ENCODE measurements at regions not wholly inside any gene's neighbourhood (a gene's known extent, or its start where the extent isn't known, plus 50 kb on each side); places are given as distances from the start of the nearest gene placed in this dataset.

GRCh38 chr9:134536101-134536900 is 105.3 kb upstream of the COL5A1 start:
- no peak for DNase-seq
- Histone ChIP-seq H3K4me3 (no peak overlapping the region), H3K36me3 (replicated peaks in 1 of 2) (no peaks in the 10 kb centered on the region), H3K27me3 (peaks cover 5% of the 10 kb centered on the region), H3K27ac (no peak overlapping the region), H3K9me3 (replicated peaks in 1 of 3) (no peaks in the 10 kb centered on the region), H3K4me1 (replicated peaks in 1 of 2) (no peaks in the 10 kb centered on the region)
- TF ChIP-seq CTCF (IDR thresholded peaks at IDR 0.05), result no peak
- TF ChIP-seq POLR2A (IDR thresholded peaks at IDR 0.05), result no peak
- 74 to 79% (median 79%) methylated on average over 15 to 22 of the region's 22 CpGs for WGBS, 4 donors
- intact Hi-C loops (cut with DNase I), result no loop called here

- Histone ChIP-seq H3K4me1 (replicated peaks in 1 of 2) (no peaks in the 10 kb centered on the region), H3K9me3 (replicated peaks in 1 of 3) (no peaks in the 10 kb centered on the region), H3K27ac (no peak overlapping the region), H3K4me3 (no peak overlapping the region), H3K27me3 (peaks cover 5% of the 10 kb centered on the region), H3K36me3 (replicated peaks in 1 of 2) (no peaks in the 10 kb centered on the region)
- DNase-seq, result no peak
- TF ChIP-seq CTCF (IDR thresholded peaks at IDR 0.05) (no peak), POLR2A (IDR thresholded peaks at IDR 0.05) (no peak)
- 87 to 93% (median 88%) methylated on average over 12 to 14 of the region's 14 CpGs for WGBS, 4 donors
- intact Hi-C loops (cut with DNase I), result no loop called here
Observed at GRCh38 chr9:134536931-134537330, 104.7 kb upstream of the COL5A1 start.

GRCh38 chr9:134537951-134538641 is 103.5 kb upstream of the COL5A1 start:
- Histone ChIP-seq H3K4me3 (no peak overlapping the region), H3K4me1 (replicated peaks in 1 of 2) (no peaks in the 10 kb centered on the region), H3K27ac (no peak overlapping the region), H3K27me3 (peaks cover 5% of the 10 kb centered on the region), H3K36me3 (replicated peaks in 1 of 2) (no peaks in the 10 kb centered on the region), H3K9me3 (replicated peaks in 1 of 3) (no peaks in the 10 kb centered on the region)
- WGBS, 4 donors, result 75 to 84% (median 81%) methylated on average over 13 to 21 of the region's 21 CpGs
- TF ChIP-seq CTCF (IDR thresholded peaks at IDR 0.05) (no peak), POLR2A (IDR thresholded peaks at IDR 0.05) (no peak)
- no peak for DNase-seq
- intact Hi-C loops (cut with DNase I), result no loop called here

GRCh38 chr9:134538856-134539566 is 102.6 kb upstream of the COL5A1 start:
- Histone ChIP-seq H3K9me3 (replicated peaks in 1 of 3) (no peaks in the 10 kb centered on the region), H3K27ac (no peak overlapping the region), H3K4me3 (no peak overlapping the region), H3K36me3 (replicated peaks in 1 of 2) (no peaks in the 10 kb centered on the region), H3K4me1 (replicated peaks in 1 of 2) (no peaks in the 10 kb centered on the region), H3K27me3 (peaks cover 5% of the 10 kb centered on the region)
- DNase-seq, result no peak
- 86 to 92% (median 91%) methylated on average over 18 to 21 of the region's 21 CpGs for WGBS, 4 donors
- TF ChIP-seq CTCF (IDR thresholded peaks at IDR 0.05) (no peak), POLR2A (IDR thresholded peaks at IDR 0.05) (no peak)
- intact Hi-C loops (cut with DNase I), result no loop called here
